ENCODE measurements at regions not wholly inside any gene's neighbourhood (a gene's known extent, or its start where the extent isn't known, plus 50 kb on each side); places are given as distances from the start of the nearest gene placed in this dataset.

GRCh38 chr2:48120759-48121242 is 193.7 kb upstream of the FOXN2 start:
- no peak overlapping the region for H3K27ac Mint-ChIP-seq (ENCODE audit: unreplicated experiment)
- Histone ChIP-seq H3K9me3 (no peaks in the 10 kb centered on the region), H3K36me3 (ENCODE audit: control insufficient read depth, insufficient read depth, low read length) (no peaks in the 10 kb centered on the region), H3K4me1 (no peaks in the 10 kb centered on the region), H3K4me3 (ENCODE audit: low read depth, low read length) (no peak overlapping the region), H3K27me3 (replicated peaks; ENCODE audit: control insufficient read depth, insufficient read depth, low read length) (no peaks in the 10 kb centered on the region)
- no peaks in the 10 kb centered on the region for H3K9me3 Mint-ChIP-seq (ENCODE audit: unreplicated experiment)
- H3K4me1 Mint-ChIP-seq (ENCODE audit: low read depth, unreplicated experiment), result no peaks in the 10 kb centered on the region
- H3K4me3 Mint-ChIP-seq (ENCODE audit: unreplicated experiment), result no peak overlapping the region
- CTCF ChIA-PET, result no interaction called here
- H3K36me3 Mint-ChIP-seq (ENCODE audit: insufficient read depth, unreplicated experiment), result no peaks in the 10 kb centered on the region
- intact Hi-C loops (cut with micrococcal nuclease; ENCODE audit: unreplicated experiment), result no loop called here
- no TSS peak for BruUV-seq (replicated peaks)
- DNase-seq, result no peak
- POLR2A ChIA-PET, result no interaction called here
- H3K27me3 Mint-ChIP-seq (ENCODE audit: insufficient read depth, unreplicated experiment), result no peaks in the 10 kb centered on the region
- TF ChIP-seq CTCF (IDR thresholded peaks at IDR 0.05; ENCODE audit: insufficient read depth in 1 of 2, low read depth in 1 of 2, low read length in 1 of 2, severe bottlenecking in 1 of 2, unreplicated experiment in 1 of 2), result no peak

- H3K27me3 ChIP-seq (replicated peaks; ENCODE audit: control insufficient read depth, insufficient read depth, low read length), result no peaks in the 10 kb centered on the region
- ChIA-PET CTCF (no interaction called here), POLR2A (no interaction called here)
- no peak for TF ChIP-seq CTCF (IDR thresholded peaks at IDR 0.05; ENCODE audit: insufficient read depth in 1 of 2, low read depth in 1 of 2, low read length in 1 of 2, severe bottlenecking in 1 of 2, unreplicated experiment in 1 of 2)
- no peak overlapping the region for H3K27ac Mint-ChIP-seq (ENCODE audit: unreplicated experiment)
- no peaks in the 10 kb centered on the region for H3K9me3 ChIP-seq
- H3K4me1 Mint-ChIP-seq (ENCODE audit: low read depth, unreplicated experiment), result no peaks in the 10 kb centered on the region
- H3K4me3 Mint-ChIP-seq (ENCODE audit: unreplicated experiment), result no peak overlapping the region
- no peaks in the 10 kb centered on the region for H3K9me3 Mint-ChIP-seq (ENCODE audit: unreplicated experiment)
- no peaks in the 10 kb centered on the region for H3K36me3 Mint-ChIP-seq (ENCODE audit: insufficient read depth, unreplicated experiment)
- no peak for DNase-seq
- no peak overlapping the region for H3K4me3 ChIP-seq (ENCODE audit: low read depth, low read length)
- intact Hi-C loops (cut with micrococcal nuclease; ENCODE audit: unreplicated experiment), result no loop called here
- no peaks in the 10 kb centered on the region for H3K27me3 Mint-ChIP-seq (ENCODE audit: insufficient read depth, unreplicated experiment)
- no TSS peak for BruUV-seq (replicated peaks)
- H3K36me3 ChIP-seq (ENCODE audit: control insufficient read depth, insufficient read depth, low read length), result no peaks in the 10 kb centered on the region
- H3K4me1 ChIP-seq, result no peaks in the 10 kb centered on the region
These were observed 192.3 kb upstream of the FOXN2 start for GRCh38 chr2:48122166-48122565.

GRCh38 chr2:48124592-48124991 is 189.9 kb upstream of the FOXN2 start:
- H3K27me3 ChIP-seq (replicated peaks; ENCODE audit: control insufficient read depth, insufficient read depth, low read length), result no peaks in the 10 kb centered on the region
- no peak overlapping the region for H3K4me3 Mint-ChIP-seq (ENCODE audit: unreplicated experiment)
- TF ChIP-seq CTCF (IDR thresholded peaks at IDR 0.05; ENCODE audit: insufficient read depth in 1 of 2, low read depth in 1 of 2, low read length in 1 of 2, severe bottlenecking in 1 of 2, unreplicated experiment in 1 of 2), result no peak
- no peak for DNase-seq
- H3K27ac Mint-ChIP-seq (ENCODE audit: unreplicated experiment), result no peak overlapping the region
- H3K4me1 Mint-ChIP-seq (ENCODE audit: low read depth, unreplicated experiment), result no peaks in the 10 kb centered on the region
- no peaks in the 10 kb centered on the region for H3K9me3 Mint-ChIP-seq (ENCODE audit: unreplicated experiment)
- no peak overlapping the region for H3K4me3 ChIP-seq (ENCODE audit: low read depth, low read length)
- intact Hi-C loops (cut with micrococcal nuclease; ENCODE audit: unreplicated experiment), result no loop called here
- H3K9me3 ChIP-seq, result no peaks in the 10 kb centered on the region
- H3K27me3 Mint-ChIP-seq (ENCODE audit: insufficient read depth, unreplicated experiment), result no peaks in the 10 kb centered on the region
- no peaks in the 10 kb centered on the region for H3K36me3 Mint-ChIP-seq (ENCODE audit: insufficient read depth, unreplicated experiment)
- CTCF ChIA-PET, result no interaction called here
- no peaks in the 10 kb centered on the region for H3K4me1 ChIP-seq
- no peaks in the 10 kb centered on the region for H3K36me3 ChIP-seq (ENCODE audit: control insufficient read depth, insufficient read depth, low read length)
- POLR2A ChIA-PET, result no interaction called here
- no TSS peak for BruUV-seq (replicated peaks)

Measured in Caco-2 (cell line).